CD4-positive, alpha-beta memory T cell (primary cell): ENCODE measurements at regions not wholly inside any gene's neighbourhood (a gene's known extent, or its start where the extent isn't known, plus 50 kb on each side); places are given as distances from the start of the nearest gene placed in this dataset.

ENCODE experiments used
- CTCF ChIA-PET: fragments of 350-600 bp; sonication (Branson Sonifier 250); formaldehyde crosslinking; loops from one replicate; lab custom pipeline; 2021; ENCODE audit warnings: inconsistent platforms; ENCODE audit not compliant: partially characterized antibody; lab: Charles Lee
- POLR2A ChIA-PET: fragments of 350-600 bp; sonication (Branson Sonifier 250); formaldehyde crosslinking; loops from one replicate; lab custom pipeline; 2021; ENCODE audit not compliant: partially characterized antibody; lab: Charles Lee
- DNase-seq, 5 donors: peaks; one replicate each; pipeline versions ENCODE4 v3.0.0 to v3.0.0-alpha.2; 2020 to 2022; ENCODE audit warnings: mixed read lengths in 1 of 5
- H3K27ac ChIP-seq: one replicate; pipeline ENCODE4 v1.7.0; 2013; ENCODE audit warnings: low read depth, low read length
- H3K27me3 ChIP-seq: 2 replicates; pipeline ENCODE4 v1.7.0; 2013; ENCODE audit warnings: mild to moderate bottlenecking, low read length, moderate library complexity; ENCODE audit not compliant: insufficient read depth
- H3K36me3 ChIP-seq: 2 replicates; pipeline ENCODE4 v1.7.0; 2013; ENCODE audit warnings: mild to moderate bottlenecking, low read length, moderate library complexity; ENCODE audit not compliant: insufficient read depth
- H3K4me1 ChIP-seq: 2 replicates; pipeline ENCODE4 v1.7.0; 2013; ENCODE audit warnings: mild to moderate bottlenecking, low read length, moderate library complexity; ENCODE audit not compliant: insufficient read depth
- H3K4me3 ChIP-seq, 2 donors: one replicate each; pipeline ENCODE4 v1.7.0; 2013; ENCODE audit warnings: low read length in 2 of 2, mild to moderate bottlenecking in 1 of 2
- H3K9me3 ChIP-seq, 2 donors: one replicate each; pipeline ENCODE4 v1.7.0; 2013; ENCODE audit warnings: low read length in 2 of 2, control low read depth in 1 of 2; ENCODE audit not compliant: control insufficient read depth in 1 of 2
- H3K27ac Mint-ChIP-seq, 7 donors: one replicate each; pipeline ENCODE4 v1.8.0; 2020 to 2021; ENCODE audit warnings: mixed read lengths in 7 of 7, mild to moderate bottlenecking in 6 of 7, inconsistent platforms in 3 of 7, moderate library complexity in 3 of 7
- H3K27me3 Mint-ChIP-seq, 2 donors: one replicate each; pipeline ENCODE4 v1.8.0; 2020 to 2021; ENCODE audit warnings: mixed read lengths in 2 of 2
- H3K36me3 Mint-ChIP-seq, 2 donors: one replicate each; pipeline ENCODE4 v1.8.0; 2020 to 2021; ENCODE audit warnings: mixed read lengths in 2 of 2, inconsistent platforms in 1 of 2, mild to moderate bottlenecking in 1 of 2
- H3K4me1 Mint-ChIP-seq, 4 donors: one replicate each; pipeline ENCODE4 v1.8.0; 2020 to 2021; ENCODE audit warnings: mixed read lengths in 4 of 4, mild to moderate bottlenecking in 1 of 4
- H3K4me3 Mint-ChIP-seq, 8 donors: one replicate each; pipeline ENCODE4 v1.8.0; 2020 to 2021; ENCODE audit warnings: mixed read lengths in 8 of 8, mild to moderate bottlenecking in 7 of 8, moderate library complexity in 6 of 8, inconsistent platforms in 3 of 8
- H3K9me3 Mint-ChIP-seq, 8 donors: one replicate each; pipeline ENCODE4 v1.8.0; 2020 to 2021; ENCODE audit warnings: mixed read lengths in 8 of 8, mild to moderate bottlenecking in 5 of 8, inconsistent platforms in 3 of 8, moderate library complexity in 1 of 8
- intact Hi-C: fragments of 100-400 bp; cut with micrococcal nuclease; formaldehyde crosslinking; loops from one replicate; pipeline ENCODE4 v1.15.1; 2023

DNA sequence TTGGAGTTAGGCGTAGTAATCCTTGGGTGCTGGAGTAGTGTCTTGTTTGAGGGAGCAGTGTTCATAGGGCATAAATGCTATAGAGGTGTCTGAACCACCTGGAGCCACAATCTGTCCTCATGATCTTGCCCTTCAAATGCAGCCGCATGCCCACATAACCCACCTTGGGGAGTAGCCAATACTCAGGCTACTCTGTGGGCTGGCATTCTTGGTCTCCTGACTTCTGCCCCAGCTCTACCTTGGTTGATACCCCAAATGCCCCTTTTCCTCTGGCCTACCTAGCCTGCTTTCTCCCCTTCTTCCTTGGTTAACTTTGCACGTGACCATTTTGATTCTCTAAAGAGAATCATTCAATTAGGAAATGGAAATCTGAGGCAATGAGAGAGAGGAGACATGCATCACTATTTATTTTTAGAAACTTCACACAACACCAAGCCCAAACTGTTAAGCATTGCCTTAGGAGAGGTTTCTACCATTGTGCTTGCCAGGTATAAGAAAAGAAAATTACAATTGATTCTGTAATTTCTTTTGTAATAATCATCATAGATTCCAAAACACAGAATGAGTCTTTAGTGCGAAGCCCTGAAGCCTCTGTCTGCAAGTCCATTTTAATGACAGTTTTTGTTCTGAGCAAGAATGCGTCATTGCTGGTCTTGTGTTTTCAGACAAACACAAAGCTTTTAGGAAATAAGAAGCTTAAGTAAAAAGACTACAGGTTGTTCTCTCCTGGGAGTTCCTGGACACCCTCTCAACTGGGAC is 135.2 kb downstream of the C9orf152 start:
- POLR2A ChIA-PET: no interaction called here

GRCh38 chr9:110073356-110073905 is 134.5 kb downstream of the C9orf152 start:
- no peaks in the 10 kb centered on the region for H3K9me3 Mint-ChIP-seq
- no peak for DNase-seq
- no peaks in the 10 kb centered on the region for H3K27me3 Mint-ChIP-seq
- intact Hi-C loops: no loop called here
- H3K4me1 Mint-ChIP-seq: peaks cover 0 to 1% (median 0%) of the 10 kb centered on the region in 4 donors
- Histone ChIP-seq H3K27me3 (no peaks in the 10 kb centered on the region), H3K27ac (no peak overlapping the region), H3K4me1 (no peaks in the 10 kb centered on the region), H3K36me3 (no peaks in the 10 kb centered on the region), H3K4me3 (no peak overlapping the region), H3K9me3 (no peaks in the 10 kb centered on the region)
- H3K27ac Mint-ChIP-seq: no peak overlapping the region
- no peak overlapping the region for H3K4me3 Mint-ChIP-seq
- CTCF ChIA-PET: no interaction called here
- H3K36me3 Mint-ChIP-seq: no peaks in the 10 kb centered on the region
- POLR2A ChIA-PET: no interaction called here

More for the DNA sequence above, 135.2 kb downstream of the C9orf152 start:
- H3K4me3 ChIP-seq: no peak overlapping the region
- Mint-ChIP-seq H3K4me3 (no peak overlapping the region), H3K27ac (no peak overlapping the region), H3K4me1 (peaks cover 0 to 1% (median 0%) of the 10 kb centered on the region in 4 donors), H3K27me3 (no peaks in the 10 kb centered on the region), H3K9me3 (no peaks in the 10 kb centered on the region), H3K36me3 (no peaks in the 10 kb centered on the region)
- H3K36me3 ChIP-seq: no peaks in the 10 kb centered on the region
- no peak overlapping the region for H3K27ac ChIP-seq
- no peaks in the 10 kb centered on the region for H3K27me3 ChIP-seq
- CTCF ChIA-PET: no interaction called here
- H3K4me1 ChIP-seq: no peaks in the 10 kb centered on the region
- no peaks in the 10 kb centered on the region for H3K9me3 ChIP-seq
- intact Hi-C loops: no loop called here
- DNase-seq: no peak

GRCh38 chr9:110076894-110077725 is 130.8 kb downstream of the C9orf152 start:
- Histone ChIP-seq H3K4me1 (peaks cover 11% of the 10 kb centered on the region), H3K27me3 (no peaks in the 10 kb centered on the region), H3K4me3 (no peak overlapping the region), H3K27ac (no peak overlapping the region), H3K36me3 (no peaks in the 10 kb centered on the region), H3K9me3 (no peaks in the 10 kb centered on the region)
- H3K27ac Mint-ChIP-seq: no peak overlapping the region
- POLR2A ChIA-PET: no interaction called here
- CTCF ChIA-PET: interaction anchor here (0.6 to 1.1 kb wide), 4 partner anchors 14 to 176 kb away, joined by 3 read pairs; no protein-coding TSS in a partner anchor
- no peak overlapping the region for H3K4me3 Mint-ChIP-seq
- no peaks in the 10 kb centered on the region for H3K36me3 Mint-ChIP-seq
- H3K27me3 Mint-ChIP-seq: no peaks in the 10 kb centered on the region
- DNase-seq: no peak
- H3K4me1 Mint-ChIP-seq: peaks cover 7 to 18% (median 14%) of the 10 kb centered on the region in 4 donors
- intact Hi-C loops: no loop called here
- no peaks in the 10 kb centered on the region for H3K9me3 Mint-ChIP-seq

- no peaks in the 10 kb centered on the region for H3K36me3 ChIP-seq
- ChIA-PET CTCF (no interaction called here), POLR2A (no interaction called here)
- Mint-ChIP-seq H3K36me3 (no peaks in the 10 kb centered on the region), H3K4me3 (no peak overlapping the region), H3K4me1 (peaks cover 7 to 18% (median 16%) of the 10 kb centered on the region in 4 donors), H3K9me3 (no peaks in the 10 kb centered on the region), H3K27me3 (no peaks in the 10 kb centered on the region), H3K27ac (no peak overlapping the region)
- H3K27ac ChIP-seq: no peak overlapping the region
- H3K9me3 ChIP-seq: no peaks in the 10 kb centered on the region
- intact Hi-C loops: no loop called here
- peaks cover 11% of the 10 kb centered on the region for H3K4me1 ChIP-seq
- no peak for DNase-seq
- no peaks in the 10 kb centered on the region for H3K27me3 ChIP-seq
- no peak overlapping the region for H3K4me3 ChIP-seq
Measured at GRCh38 chr9:110077925-110078324, 130.0 kb downstream of the C9orf152 start.

DNA sequence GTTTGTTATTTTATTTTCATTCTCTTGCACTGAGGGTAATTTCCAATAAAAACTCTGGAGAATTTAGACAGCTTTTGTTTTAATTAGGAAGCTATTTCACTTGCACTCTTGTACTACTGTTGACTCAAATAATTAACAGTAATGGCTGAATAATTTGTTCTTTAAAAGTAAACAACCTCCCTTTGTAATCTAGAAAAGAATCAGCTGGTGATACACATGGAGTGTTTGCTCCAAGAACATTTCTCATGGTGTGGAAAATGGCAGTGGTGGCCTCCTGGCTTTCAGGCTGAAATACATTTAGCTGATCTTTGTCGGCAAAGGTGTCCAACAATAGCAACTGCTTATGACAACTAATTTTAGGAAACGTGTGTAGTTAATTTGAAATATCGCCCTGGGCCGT is 129.4 kb downstream of the C9orf152 start:
- DNase-seq: no peak
- no peak overlapping the region for H3K4me3 Mint-ChIP-seq
- CTCF ChIA-PET: no interaction called here
- no peaks in the 10 kb centered on the region for H3K36me3 Mint-ChIP-seq
- intact Hi-C loops: no loop called here
- H3K36me3 ChIP-seq: no peaks in the 10 kb centered on the region
- H3K9me3 Mint-ChIP-seq: no peaks in the 10 kb centered on the region
- no peak overlapping the region for H3K27ac ChIP-seq
- POLR2A ChIA-PET: no interaction called here
- no peak overlapping the region for H3K27ac Mint-ChIP-seq
- no peaks in the 10 kb centered on the region for H3K27me3 Mint-ChIP-seq
- no peak overlapping the region for H3K4me3 ChIP-seq
- no peaks in the 10 kb centered on the region for H3K9me3 ChIP-seq
- H3K4me1 Mint-ChIP-seq: peaks cover 7 to 18% (median 16%) of the 10 kb centered on the region in 4 donors
- no peaks in the 10 kb centered on the region for H3K27me3 ChIP-seq
- peaks cover 11% of the 10 kb centered on the region for H3K4me1 ChIP-seq

DNA sequence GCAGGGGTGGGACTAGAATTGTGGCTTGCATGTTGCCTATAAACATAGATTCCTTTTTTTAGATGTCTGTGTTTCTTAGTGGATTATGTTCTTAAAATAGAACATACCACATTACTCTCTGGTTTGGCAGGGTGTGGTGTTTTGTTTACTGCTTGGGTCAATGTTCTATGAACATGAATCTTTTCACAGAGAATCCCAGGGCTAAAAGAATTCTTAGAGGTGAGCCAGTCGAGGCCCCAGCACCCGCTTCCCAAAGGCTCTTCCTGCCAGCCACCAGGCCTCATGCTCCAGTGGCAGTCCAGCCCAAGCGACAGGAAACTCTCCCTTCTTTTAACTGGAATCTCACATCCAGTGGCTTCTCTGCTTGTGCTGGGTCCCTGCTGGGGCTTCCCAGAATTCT is 126.6 kb downstream of the C9orf152 start:
- H3K27ac Mint-ChIP-seq: no peak overlapping the region
- POLR2A ChIA-PET: no interaction called here
- no peak overlapping the region for H3K4me3 Mint-ChIP-seq
- no peaks in the 10 kb centered on the region for H3K36me3 Mint-ChIP-seq
- H3K9me3 Mint-ChIP-seq: no peaks in the 10 kb centered on the region
- Histone ChIP-seq H3K9me3 (no peaks in the 10 kb centered on the region), H3K36me3 (no peaks in the 10 kb centered on the region), H3K27ac (no peak overlapping the region), H3K4me1 (peaks cover 11% of the 10 kb centered on the region), H3K4me3 (no peak overlapping the region), H3K27me3 (no peaks in the 10 kb centered on the region)
- intact Hi-C loops: no loop called here
- H3K27me3 Mint-ChIP-seq: no peaks in the 10 kb centered on the region
- peaks cover 7 to 18% (median 16%) of the 10 kb centered on the region in 4 donors for H3K4me1 Mint-ChIP-seq
- no peak for DNase-seq
- CTCF ChIA-PET: no interaction called here

GRCh38 chr9:110083866-110084265 is 124.1 kb downstream of the C9orf152 start:
- no peaks in the 10 kb centered on the region for H3K36me3 ChIP-seq
- H3K4me3 Mint-ChIP-seq: no peak overlapping the region
- peaks cover 13 to 28% (median 25%) of the 10 kb centered on the region in 4 donors for H3K4me1 Mint-ChIP-seq
- H3K4me1 ChIP-seq: peaks cover 17% of the 10 kb centered on the region
- no peak overlapping the region for H3K4me3 ChIP-seq
- peaks cover 0 to 2% (median 0%) of the 10 kb centered on the region in 8 donors for H3K9me3 Mint-ChIP-seq
- ChIA-PET POLR2A (no interaction called here), CTCF (interaction anchor here (1.6 kb wide), 1 partner anchor 134 kb away, joined by 3 read pairs; no protein-coding TSS in a partner anchor)
- no peaks in the 10 kb centered on the region for H3K27me3 ChIP-seq
- H3K9me3 ChIP-seq: no peaks in the 10 kb centered on the region
- H3K27ac Mint-ChIP-seq: no peak overlapping the region
- intact Hi-C loops: no loop called here
- H3K27ac ChIP-seq: no peak overlapping the region
- no peaks in the 10 kb centered on the region for H3K36me3 Mint-ChIP-seq
- no peak for DNase-seq
- H3K27me3 Mint-ChIP-seq: no peaks in the 10 kb centered on the region
